K562 (cell line): ENCODE measurements at regions not wholly inside any gene's neighbourhood (a gene's known extent, or its start where the extent isn't known, plus 50 kb on each side); places are given as distances from the start of the nearest gene placed in this dataset.

Experiments used
- ATAC-seq: fragments of 200-7000 bp; cut with Tn5 transposase; 3 replicates; pipeline ENCODE4 v1.9.1; 2020; ENCODE audit warnings: moderate library complexity
- BruUV-seq: library from RNA; stranded (reverse); fragments of 400-500 nt; replicated peaks from 2 replicates; lab custom pipeline; 2021; lab: Mats Ljungman, UMichigan
- CTCF ChIA-PET: fragments of 300-600 bp; formaldehyde crosslinking; extraction: SDS; loops from one replicate; lab custom pipeline; 2021; ENCODE audit warnings: low intra/inter-chr PET ratio; lab: Yijun Ruan, JAX
- POLR2A ChIA-PET: fragments of 300-600, 350-650 bp; sonication (Branson Sonifier 250); formaldehyde crosslinking; extraction: SDS; loops from one replicate; lab custom pipeline; 2021; ENCODE audit warnings: antibody characterized with exemption, inconsistent platforms; lab: Yijun Ruan, JAX
- DNase-seq, 4 experiments: peaks; one replicate each; pipeline versions ENCODE4 v3.0.0 to v3.0.0-alpha.2; 2011 to 2018; ENCODE audit warnings: low spot score in 3 of 4, mixed read lengths in 3 of 4; ENCODE audit errors: extremely low read depth in 1 of 4
- FAIRE-seq: peaks from 2 replicates; lab custom pipeline; 2011; peaks lifted over from hg19 to GRCh38; lab: Jason Lieb, UNC
- H2AFZ ChIP-seq: 2 replicates; pipeline ENCODE4 v1.6.0; 2011; ENCODE audit warnings: low read depth, low read length, control low read depth, inconsistent platforms
- H3K27ac ChIP-seq: fragments of 200-600 bp; 3 replicates; pipeline ENCODE4 v1.8.0; 2011; ENCODE audit warnings: low read depth, mild to moderate bottlenecking, control low read depth, inconsistent platforms, low read length, moderate library complexity, mixed read lengths; ENCODE audit errors: extremely low read depth
- H3K27me3 ChIP-seq, 2 experiments: fragments of 300-600 bp in 1 of 2; 2 replicates in 1 of 2; 3 replicates in 1 of 2; pipeline versions ENCODE4 v1.6.0 to v1.8.0; 2011; ENCODE audit warnings: inconsistent platforms in 2 of 2, low read length in 2 of 2, mild to moderate bottlenecking in 1 of 2, mixed read lengths in 1 of 2, moderate library complexity in 1 of 2; ENCODE audit not compliant: control insufficient read depth in 2 of 2, insufficient read depth in 2 of 2
- H3K36me3 ChIP-seq: fragments of 300-600 bp; 3 replicates; pipeline ENCODE4 v1.8.0; 2011; ENCODE audit warnings: mild to moderate bottlenecking, low read length, inconsistent platforms; ENCODE audit not compliant: control insufficient read depth, insufficient read depth
- H3K4me1 ChIP-seq, 2 experiments: fragments of 200-600 bp in 1 of 2; replicated peaks in 1 of 2; 2 replicates in 1 of 2; 3 replicates in 1 of 2; pipeline versions ENCODE4 v1.5.1 to v1.8.0; 2011; ENCODE audit warnings: inconsistent platforms in 2 of 2, low read length in 2 of 2, mild to moderate bottlenecking in 1 of 2, mixed read lengths in 1 of 2, moderate library complexity in 1 of 2; ENCODE audit not compliant: control insufficient read depth in 2 of 2, insufficient read depth in 2 of 2
- H3K4me2 ChIP-seq: 2 replicates; pipeline ENCODE4 v1.6.1; 2011; ENCODE audit warnings: low read length, control low read depth, inconsistent platforms, mixed read lengths; ENCODE audit not compliant: insufficient read depth
- H3K4me3 ChIP-seq: fragments of 200-600 bp; sonication (generic), shearing (Covaris generic); 2 replicates; pipeline ENCODE4 v1.5.1; 2016; ENCODE audit warnings: control low read depth, inconsistent platforms
- H3K79me2 ChIP-seq: fragments of 200-600 bp; 3 replicates; pipeline ENCODE4 v1.8.0; 2011; ENCODE audit warnings: low read length, inconsistent platforms; ENCODE audit not compliant: control insufficient read depth, insufficient read depth
- H3K9ac ChIP-seq, 2 experiments: 2 replicates each; pipeline versions ENCODE4 v1.6.0 to v1.6.1; 2011; ENCODE audit warnings: low read depth in 2 of 2, low read length in 2 of 2, control low read depth in 1 of 2, inconsistent platforms in 1 of 2, mild to moderate bottlenecking in 1 of 2, mixed read lengths in 1 of 2; ENCODE audit not compliant: insufficient read depth in 1 of 2
- H3K9me1 ChIP-seq: one replicate; pipeline ENCODE4 v1.6.0; 2011; ENCODE audit warnings: inconsistent platforms, mild to moderate bottlenecking, low read length, moderate library complexity; ENCODE audit not compliant: control insufficient read depth, insufficient read depth
- H3K9me3 ChIP-seq: replicated peaks from 2 replicates; pipeline ENCODE4 v1.5.1; 2011; ENCODE audit warnings: low read depth, low read length, inconsistent platforms; ENCODE audit not compliant: control insufficient read depth, insufficient read depth
- H4K20me1 ChIP-seq: replicated peaks from 2 replicates; pipeline ENCODE4 v1.6.1; 2011; ENCODE audit warnings: low read length, inconsistent platforms, mixed read lengths; ENCODE audit not compliant: control insufficient read depth, insufficient read depth
- PKNOX1 ChIP-seq: fragments of 450-650 bp; IDR thresholded peaks from 2 replicates; pipeline ENCODE4 v1.6.1; 2016
- WGBS: fragments of 100-300 bp; shearing (Covaris generic); methylation state at CpG from one replicate; pipeline ENCODE4 v1.1.6; 2016; ENCODE audit warnings: low coverage, mixed read lengths; ENCODE audit not compliant: insufficient coverage; ENCODE audit errors: missing lambda C conversion rate; 5-methylcytosine and 5-hydroxymethylcytosine counted together
- in situ Hi-C: fragments of 300-500 bp; cut with MboI; formaldehyde crosslinking; loops from 4 replicates; pipeline ENCODE4 v1.15.0; 2018; ENCODE audit warnings: inconsistent platforms, mixed read lengths
- intact Hi-C: fragments of 100-400 bp; cut with micrococcal nuclease; formaldehyde crosslinking; loops from 2 replicates; pipeline ENCODE4 v1.14.2; 2022
- TF ChIP-seq, protein P1 (sequence below), 2 experiments: fragments of 150-350 bp in 1 of 2; IDR thresholded peaks; 2 replicates each; pipeline ENCODE4 v1.6.1; 2012 to 2016; ENCODE audit warnings: low read depth in 2 of 2, low read length in 2 of 2, mild to moderate bottlenecking in 1 of 2, moderate library complexity in 1 of 2

GRCh38 chr1:36614571-36614970, 131.9 kb upstream of the CSF3R start:
- peaks cover 8 to 17% of the 10 kb centered on the region in 2 experiments for H3K27me3 ChIP-seq
- no peak overlapping the region for H3K27ac ChIP-seq
- ChIA-PET POLR2A (no interaction called here), CTCF (no interaction called here)
- no TSS peak for BruUV-seq
- WGBS, result 4% methylated on average over 3 of the region's 3 CpGs
- in situ Hi-C loops, result no loop called here
- no peaks in the 10 kb centered on the region for H3K9me1 ChIP-seq
- intact Hi-C loops, result no loop called here
- TF ChIP-seq, protein P1, sequence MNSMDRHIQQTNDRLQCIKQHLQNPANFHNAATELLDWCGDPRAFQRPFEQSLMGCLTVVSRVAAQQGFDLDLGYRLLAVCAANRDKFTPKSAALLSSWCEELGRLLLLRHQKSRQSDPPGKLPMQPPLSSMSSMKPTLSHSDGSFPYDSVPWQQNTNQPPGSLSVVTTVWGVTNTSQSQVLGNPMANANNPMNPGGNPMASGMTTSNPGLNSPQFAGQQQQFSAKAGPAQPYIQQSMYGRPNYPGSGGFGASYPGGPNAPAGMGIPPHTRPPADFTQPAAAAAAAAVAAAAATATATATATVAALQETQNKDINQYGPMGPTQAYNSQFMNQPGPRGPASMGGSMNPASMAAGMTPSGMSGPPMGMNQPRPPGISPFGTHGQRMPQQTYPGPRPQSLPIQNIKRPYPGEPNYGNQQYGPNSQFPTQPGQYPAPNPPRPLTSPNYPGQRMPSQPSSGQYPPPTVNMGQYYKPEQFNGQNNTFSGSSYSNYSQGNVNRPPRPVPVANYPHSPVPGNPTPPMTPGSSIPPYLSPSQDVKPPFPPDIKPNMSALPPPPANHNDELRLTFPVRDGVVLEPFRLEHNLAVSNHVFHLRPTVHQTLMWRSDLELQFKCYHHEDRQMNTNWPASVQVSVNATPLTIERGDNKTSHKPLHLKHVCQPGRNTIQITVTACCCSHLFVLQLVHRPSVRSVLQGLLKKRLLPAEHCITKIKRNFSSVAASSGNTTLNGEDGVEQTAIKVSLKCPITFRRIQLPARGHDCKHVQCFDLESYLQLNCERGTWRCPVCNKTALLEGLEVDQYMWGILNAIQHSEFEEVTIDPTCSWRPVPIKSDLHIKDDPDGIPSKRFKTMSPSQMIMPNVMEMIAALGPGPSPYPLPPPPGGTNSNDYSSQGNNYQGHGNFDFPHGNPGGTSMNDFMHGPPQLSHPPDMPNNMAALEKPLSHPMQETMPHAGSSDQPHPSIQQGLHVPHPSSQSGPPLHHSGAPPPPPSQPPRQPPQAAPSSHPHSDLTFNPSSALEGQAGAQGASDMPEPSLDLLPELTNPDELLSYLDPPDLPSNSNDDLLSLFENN (IDR thresholded peaks at IDR 0.05; ENCODE audit: low read depth in 2 of 2, low read length in 2 of 2), result no peak
- peak; percentile 61; the same call in 1 of the 2 replicates for TF ChIP-seq PKNOX1
- FAIRE-seq, result no peak
- DNase-seq, result no peak
- no peak overlapping the region for H3K9ac ChIP-seq
- H4K20me1 ChIP-seq, result peaks cover 7% of the 10 kb centered on the region
- H3K79me2 ChIP-seq, result no peaks in the 10 kb centered on the region
- H3K4me2 ChIP-seq, result no peak overlapping the region
- ATAC-seq, result no peak
- H2AFZ ChIP-seq, result no peak overlapping the region
- no peaks in the 10 kb centered on the region for H3K36me3 ChIP-seq
- no peaks in the 10 kb centered on the region for H3K4me1 ChIP-seq
- H3K4me3 ChIP-seq, result no peak overlapping the region
- H3K9me3 ChIP-seq, result no peaks in the 10 kb centered on the region
